IPS DF 6.9 (cell line): ENCODE measurements at regions not wholly inside any gene's neighbourhood (a gene's known extent, or its start where the extent isn't known, plus 50 kb on each side); places are given as distances from the start of the nearest gene placed in this dataset.

Experiments used
- DNase-seq: peaks from one replicate; pipeline ENCODE4 v3.0.0-alpha.2; 2013; ENCODE audit warnings: low read depth, low spot score
- H3K27ac ChIP-seq: one replicate; pipeline ENCODE4 v1.5.1; 2013; ENCODE audit warnings: low read length, control low read depth
- H3K27me3 ChIP-seq: 2 replicates; pipeline ENCODE4 v1.6.1; 2013; ENCODE audit warnings: mild to moderate bottlenecking, low read length; ENCODE audit not compliant: control insufficient read depth, insufficient read depth
- H3K36me3 ChIP-seq: 2 replicates; pipeline ENCODE4 v1.6.1; 2013; ENCODE audit warnings: low read length; ENCODE audit not compliant: control insufficient read depth, insufficient read depth
- H3K4me1 ChIP-seq: 2 replicates; pipeline ENCODE4 v1.6.1; 2013; ENCODE audit warnings: low read length; ENCODE audit not compliant: control insufficient read depth, insufficient read depth
- H3K4me3 ChIP-seq: 2 replicates; pipeline ENCODE4 v1.5.1; 2013; ENCODE audit warnings: mild to moderate bottlenecking, low read length
- H3K9me3 ChIP-seq: 2 replicates; pipeline ENCODE4 v1.6.1; 2013; ENCODE audit warnings: low read length, inconsistent platforms; ENCODE audit not compliant: control insufficient read depth, insufficient read depth
- WGBS: extraction: QIAGEN DNeasy Blood & Tissue Kit; methylation state at CpG from one replicate; pipeline ENCODE4 v1.1.7; 2013; ENCODE audit warnings: mixed read lengths, missing lambda C conversion rate; ENCODE audit not compliant: insufficient read length, insufficient coverage; 5-methylcytosine and 5-hydroxymethylcytosine counted together

GRCh38 chr11:92880381-92880780 lies 89.1 kb upstream of the MTNR1B start:
- Histone ChIP-seq H3K4me3 (no peak overlapping the region), H3K4me1 (no peaks in the 10 kb centered on the region), H3K27me3 (no peaks in the 10 kb centered on the region), H3K9me3 (no peaks in the 10 kb centered on the region), H3K36me3 (peaks cover 5% of the 10 kb centered on the region), H3K27ac (no peak overlapping the region)
- WGBS, result no CpG with 5 or more reads among the region's 3 CpGs
- no peak for DNase-seq

GRCh38 chr11:92881940-92882450 lies 87.5 kb upstream of the MTNR1B start:
- Histone ChIP-seq H3K9me3 (no peaks in the 10 kb centered on the region), H3K27ac (no peak overlapping the region), H3K27me3 (no peaks in the 10 kb centered on the region), H3K4me3 (no peak overlapping the region), H3K4me1 (no peaks in the 10 kb centered on the region), H3K36me3 (peaks cover 5% of the 10 kb centered on the region)
- no peak for DNase-seq
- no CpG with 5 or more reads among the region's 4 CpGs for WGBS

GRCh38 chr11:92882828-92883611 lies 86.4 kb upstream of the MTNR1B start:
- Histone ChIP-seq H3K9me3 (no peaks in the 10 kb centered on the region), H3K4me3 (no peak overlapping the region), H3K4me1 (no peaks in the 10 kb centered on the region), H3K36me3 (peaks cover 5% of the 10 kb centered on the region), H3K27ac (no peak overlapping the region), H3K27me3 (no peaks in the 10 kb centered on the region)
- DNase-seq, result no peak
- WGBS, result no CpG with 5 or more reads among the region's 54 CpGs

- WGBS, result no CpG with 5 or more reads among the region's 4 CpGs
- H3K9me3 ChIP-seq, result no peaks in the 10 kb centered on the region
- H3K4me3 ChIP-seq, result no peak overlapping the region
- no peaks in the 10 kb centered on the region for H3K27me3 ChIP-seq
- no peaks in the 10 kb centered on the region for H3K4me1 ChIP-seq
- no peak overlapping the region for H3K27ac ChIP-seq
- H3K36me3 ChIP-seq, result peaks cover 8% of the 10 kb centered on the region
- no peak for DNase-seq
Observed at GRCh38 chr11:92885600-92885999, 83.9 kb upstream of the MTNR1B start.

- Histone ChIP-seq H3K4me3 (no peak overlapping the region), H3K36me3 (peaks cover 10% of the 10 kb centered on the region), H3K27me3 (no peaks in the 10 kb centered on the region), H3K4me1 (no peaks in the 10 kb centered on the region), H3K27ac (no peak overlapping the region), H3K9me3 (no peaks in the 10 kb centered on the region)
- peak; percentile 31 for DNase-seq
- WGBS, result no CpG with 5 or more reads among the region's 4 CpGs
Observed at GRCh38 chr11:92886243-92886905, 83.1 kb upstream of the MTNR1B start.

- Histone ChIP-seq H3K27me3 (no peaks in the 10 kb centered on the region), H3K36me3 (0 out of 2 replicates have a peak, but pooled peaks cover 6% of the 10 kb centered on the region), H3K27ac (no peak overlapping the region), H3K9me3 (no peaks in the 10 kb centered on the region), H3K4me1 (no peaks in the 10 kb centered on the region), H3K4me3 (no peak overlapping the region)
- no CpG with 5 or more reads among the region's 5 CpGs for WGBS
- DNase-seq, result no peak
Observed at GRCh38 chr11:92888696-92889095, 80.8 kb upstream of the MTNR1B start.

- no peak overlapping the region for H3K27ac ChIP-seq
- WGBS, result no CpG with 5 or more reads among the region's 11 CpGs
- no peaks in the 10 kb centered on the region for H3K27me3 ChIP-seq
- DNase-seq, result no peak
- no peaks in the 10 kb centered on the region for H3K4me1 ChIP-seq
- 0 out of 2 replicates have a peak, but pooled peaks cover 6% of the 10 kb centered on the region for H3K36me3 ChIP-seq
- no peaks in the 10 kb centered on the region for H3K9me3 ChIP-seq
- H3K4me3 ChIP-seq, result no peak overlapping the region
Observed at GRCh38 chr11:92890846-92891245, 78.6 kb upstream of the MTNR1B start.

- Histone ChIP-seq H3K9me3 (no peaks in the 10 kb centered on the region), H3K4me1 (no peaks in the 10 kb centered on the region), H3K27ac (no peak overlapping the region), H3K27me3 (no peaks in the 10 kb centered on the region), H3K36me3 (0 out of 2 replicates have a peak, but pooled peaks cover 6% of the 10 kb centered on the region), H3K4me3 (no peak overlapping the region)
- DNase-seq, result no peak
- WGBS, result no CpG with 5 or more reads among the region's 4 CpGs
Observed at GRCh38 chr11:92892802-92893684, 76.4 kb upstream of the MTNR1B start.

GRCh38 chr11:92894197-92894596 lies 75.3 kb upstream of the MTNR1B start:
- WGBS, result no CpG with 5 or more reads among the region's 3 CpGs
- no peak overlapping the region for H3K4me3 ChIP-seq
- no peaks in the 10 kb centered on the region for H3K9me3 ChIP-seq
- H3K27me3 ChIP-seq, result no peaks in the 10 kb centered on the region
- DNase-seq, result no peak
- H3K27ac ChIP-seq, result no peak overlapping the region
- H3K4me1 ChIP-seq, result no peaks in the 10 kb centered on the region
- 0 out of 2 replicates have a peak, but pooled peaks cover 6% of the 10 kb centered on the region for H3K36me3 ChIP-seq

- Histone ChIP-seq H3K9me3 (no peaks in the 10 kb centered on the region), H3K4me1 (no peaks in the 10 kb centered on the region), H3K4me3 (no peak overlapping the region), H3K27me3 (no peaks in the 10 kb centered on the region), H3K27ac (no peak overlapping the region), H3K36me3 (no peaks in the 10 kb centered on the region)
- DNase-seq, result no peak
- WGBS, result no CpG with 5 or more reads among the region's 6 CpGs
Observed at GRCh38 chr11:92897487-92897886, 72.0 kb upstream of the MTNR1B start.
